Suprapubic skin (tissue), 4 donors: ENCODE measurements at regions not wholly inside any gene's neighbourhood (a gene's known extent, or its start where the extent isn't known, plus 50 kb on each side); places are given as distances from the start of the nearest gene placed in this dataset.

Experiments
- DNase-seq, 2 donors: peaks; one replicate each; pipeline ENCODE4 v3.0.0-alpha.2; 2019; ENCODE audit warnings: low spot score in 2 of 2
- H3K27ac ChIP-seq: fragments of 200-600 bp; sonication (generic); one replicate; pipeline ENCODE4 v1.5.1; 2019
- H3K27me3 ChIP-seq: fragments of 200-600 bp; sonication (generic); one replicate; pipeline ENCODE4 v1.5.1; 2019
- H3K36me3 ChIP-seq: fragments of 200-600 bp; sonication (generic); one replicate; pipeline ENCODE4 v1.5.1; 2019
- H3K4me1 ChIP-seq: fragments of 200-600 bp; sonication (generic); one replicate; pipeline ENCODE4 v1.5.1; 2019
- H3K4me3 ChIP-seq: fragments of 200-600 bp; sonication (generic); one replicate; pipeline ENCODE4 v1.5.1; 2019; ENCODE audit warnings: mild to moderate bottlenecking
- H3K9me3 ChIP-seq: fragments of 200-600 bp; sonication (generic); one replicate; pipeline ENCODE4 v1.5.1; 2019
- CTCF ChIP-seq, 2 donors: fragments of 200-600 bp in 1 of 2; fragments of 450-650 bp in 1 of 2; sonication (generic) in 1 of 2; IDR thresholded peaks; one replicate each; pipeline ENCODE4 v1.5.1; 2016 to 2019; ENCODE audit warnings: antibody characterized with exemption in 2 of 2, mild to moderate bottlenecking in 1 of 2, moderate library complexity in 1 of 2
- EP300 ChIP-seq: sonication (generic); formaldehyde crosslinking; IDR thresholded peaks from one replicate; pipeline ENCODE4 v1.6.1; 2017; ENCODE audit warnings: antibody characterized with exemption
- POLR2A ChIP-seq, 2 donors: fragments of 450-650 bp; IDR thresholded peaks; one replicate each; pipeline ENCODE4 v1.6.1; 2017; ENCODE audit warnings: antibody characterized with exemption in 2 of 2, mild to moderate bottlenecking in 2 of 2, moderate library complexity in 2 of 2
- POLR2AphosphoS5 ChIP-seq, 3 donors: sonication (generic); formaldehyde crosslinking; IDR thresholded peaks; one replicate each; pipeline ENCODE4 v1.6.1; 2017; ENCODE audit warnings: antibody characterized with exemption in 3 of 3
- WGBS: methylation state at CpG from one replicate; pipeline ENCODE4 v1.1.5; 2018; 5-methylcytosine and 5-hydroxymethylcytosine counted together

GRCh38 chr19:28176193-28176592, 1036.8 kb downstream of the UQCRFS1 start:
- no peaks in the 10 kb centered on the region for H3K4me1 ChIP-seq
- H3K27ac ChIP-seq = no peak overlapping the region
- H3K9me3 ChIP-seq = peaks cover 6% of the 10 kb centered on the region
- DNase-seq = no peak
- TF ChIP-seq POLR2A (IDR thresholded peaks at IDR 0.05) (no peak), CTCF (IDR thresholded peaks at IDR 0.05) (no peak), EP300 (no peak), POLR2AphosphoS5 (IDR thresholded peaks at IDR 0.05) (no peak)
- H3K4me3 ChIP-seq = no peak overlapping the region
- no peaks in the 10 kb centered on the region for H3K36me3 ChIP-seq
- no peaks in the 10 kb centered on the region for H3K27me3 ChIP-seq
- WGBS = 19% methylated on average over 1 of the region's 1 CpG

- Histone ChIP-seq H3K27ac (no peak overlapping the region), H3K27me3 (no peaks in the 10 kb centered on the region), H3K36me3 (no peaks in the 10 kb centered on the region), H3K4me1 (peaks cover 5% of the 10 kb centered on the region), H3K4me3 (no peak overlapping the region), H3K9me3 (peaks cover 6% of the 10 kb centered on the region)
- 86% methylated on average over 8 of the region's 8 CpGs for WGBS
- no peak for DNase-seq
- TF ChIP-seq POLR2A (IDR thresholded peaks at IDR 0.05) = no peak
- TF ChIP-seq POLR2AphosphoS5 (IDR thresholded peaks at IDR 0.05) = no peak
- TF ChIP-seq EP300 = no peak
- no peak for TF ChIP-seq CTCF (IDR thresholded peaks at IDR 0.05)
These were observed 1041.0 kb downstream of the UQCRFS1 start for GRCh38 chr19:28171983-28172382.

GRCh38 chr19:28170066-28170465, 1042.9 kb downstream of the UQCRFS1 start:
- DNase-seq = no peak
- H3K4me1 ChIP-seq = peaks cover 5% of the 10 kb centered on the region
- no peaks in the 10 kb centered on the region for H3K27me3 ChIP-seq
- 100% methylated on average over 1 of the region's 3 CpGs for WGBS
- no peak overlapping the region for H3K27ac ChIP-seq
- H3K36me3 ChIP-seq = no peaks in the 10 kb centered on the region
- no peak overlapping the region for H3K4me3 ChIP-seq
- no peak for TF ChIP-seq CTCF (IDR thresholded peaks at IDR 0.05)
- TF ChIP-seq EP300 = no peak
- TF ChIP-seq POLR2A (IDR thresholded peaks at IDR 0.05) = no peak
- TF ChIP-seq POLR2AphosphoS5 (IDR thresholded peaks at IDR 0.05) = no peak
- H3K9me3 ChIP-seq = no peaks in the 10 kb centered on the region

- Histone ChIP-seq H3K4me3 (no peak overlapping the region), H3K36me3 (no peaks in the 10 kb centered on the region), H3K27ac (no peak overlapping the region), H3K27me3 (no peaks in the 10 kb centered on the region), H3K9me3 (no peaks in the 10 kb centered on the region), H3K4me1 (peaks cover 5% of the 10 kb centered on the region)
- TF ChIP-seq POLR2AphosphoS5 (IDR thresholded peaks at IDR 0.05) = no peak
- TF ChIP-seq EP300 = no peak
- no peak for TF ChIP-seq POLR2A (IDR thresholded peaks at IDR 0.05)
- no peak for TF ChIP-seq CTCF (IDR thresholded peaks at IDR 0.05)
- DNase-seq = no peak
- WGBS = 21% methylated on average over 5 of the region's 5 CpGs
These were observed 1043.6 kb downstream of the UQCRFS1 start for GRCh38 chr19:28169168-28169887.

- TF ChIP-seq POLR2A (IDR thresholded peaks at IDR 0.05) (no peak), CTCF (IDR thresholded peaks at IDR 0.05) (no peak), EP300 (no peak), POLR2AphosphoS5 (IDR thresholded peaks at IDR 0.05) (no peak)
- H3K4me3 ChIP-seq = no peak overlapping the region
- 80% methylated on average over 2 of the region's 2 CpGs for WGBS
- no peaks in the 10 kb centered on the region for H3K27me3 ChIP-seq
- no peak overlapping the region for H3K27ac ChIP-seq
- H3K4me1 ChIP-seq = peaks cover 5% of the 10 kb centered on the region
- no peaks in the 10 kb centered on the region for H3K36me3 ChIP-seq
- DNase-seq = no peak
- H3K9me3 ChIP-seq = no peaks in the 10 kb centered on the region
These were observed 1044.4 kb downstream of the UQCRFS1 start for GRCh38 chr19:28168557-28168956.
